Fibroblast of lung (primary cell): ENCODE measurements at regions not wholly inside any gene's neighbourhood (a gene's known extent, or its start where the extent isn't known, plus 50 kb on each side); places are given as distances from the start of the nearest gene placed in this dataset.

Experiments used
- DNase-seq, 2 donors: peaks; one replicate each; pipeline versions ENCODE4 v3.0.0 to v3.0.0-alpha.2; 2010; ENCODE audit warnings: low read depth in 2 of 2
- H2AFZ ChIP-seq: 2 replicates; pipeline ENCODE4 v1.5.1; 2012; ENCODE audit warnings: low read length, control low read depth, inconsistent platforms
- H3K27ac ChIP-seq: 2 replicates; pipeline ENCODE4 v1.5.1; 2011; ENCODE audit warnings: low read length, control low read depth; ENCODE audit not compliant: insufficient read depth
- H3K27me3 ChIP-seq: 2 replicates; pipeline ENCODE4 v1.5.1; 2011; ENCODE audit warnings: mild to moderate bottlenecking, low read length; ENCODE audit not compliant: control insufficient read depth, insufficient read depth
- H3K36me3 ChIP-seq: 2 replicates; pipeline ENCODE4 v1.5.1; 2011; ENCODE audit warnings: low read length; ENCODE audit not compliant: control insufficient read depth, insufficient read depth
- H3K4me1 ChIP-seq: 2 replicates; pipeline ENCODE4 v1.5.1; 2011; ENCODE audit warnings: low read length; ENCODE audit not compliant: control insufficient read depth, insufficient read depth; ENCODE audit errors: extremely low read depth
- H3K4me2 ChIP-seq: 2 replicates; pipeline ENCODE4 v1.5.1; 2011; ENCODE audit warnings: low read length, control low read depth; ENCODE audit not compliant: insufficient read depth; ENCODE audit errors: extremely low read depth
- H3K4me3 ChIP-seq, 4 experiments: fragments of 200-600 bp in 1 of 4; sonication (generic) in 1 of 4; replicated peaks in 1 of 4; 2 replicates each; pipeline ENCODE4 v1.5.1; 2011 to 2016; ENCODE audit warnings: low read length in 4 of 4, low read depth in 3 of 4, mild to moderate bottlenecking in 3 of 4, control low read depth in 2 of 4, inconsistent platforms in 1 of 4, mixed read lengths in 1 of 4; ENCODE audit not compliant: insufficient read depth in 1 of 4; ENCODE audit errors: control extremely low read depth in 1 of 4
- H3K79me2 ChIP-seq: 2 replicates; pipeline ENCODE4 v1.5.1; 2012; ENCODE audit warnings: mild to moderate bottlenecking, low read length, inconsistent platforms; ENCODE audit not compliant: control insufficient read depth, insufficient read depth
- H3K9ac ChIP-seq: 2 replicates; pipeline ENCODE4 v1.5.1; 2011; ENCODE audit warnings: mild to moderate bottlenecking, low read length, control low read depth; ENCODE audit not compliant: insufficient read depth
- H3K9me3 ChIP-seq: 2 replicates; pipeline ENCODE4 v1.5.1; 2012; ENCODE audit warnings: low read depth, low read length; ENCODE audit not compliant: control insufficient read depth, insufficient read depth
- H4K20me1 ChIP-seq: 2 replicates; pipeline ENCODE4 v1.5.1; 2011; ENCODE audit warnings: low read length; ENCODE audit not compliant: control insufficient read depth, insufficient read depth; ENCODE audit errors: extremely low read depth
- CTCF ChIP-seq, 2 donors: IDR thresholded peaks in 1 of 2; conservative IDR thresholded peaks in 1 of 2; 1 replicate in 1 of 2; 2 replicates in 1 of 2; pipeline ENCODE4 v1.5.1; 2011 to 2012; ENCODE audit warnings: low read length in 2 of 2, control low read depth in 1 of 2, inconsistent platforms in 1 of 2, low read depth in 1 of 2, mild to moderate bottlenecking in 1 of 2
- EZH2 ChIP-seq: IDR thresholded peaks from 2 replicates; pipeline ENCODE4 v1.5.1; 2012; ENCODE audit warnings: low read length, control low read depth, mild to moderate bottlenecking; ENCODE audit errors: missing control alignments

- TF ChIP-seq CTCF (conservative IDR thresholded peaks at IDR 0.05 in 1 of 2, IDR thresholded peaks at IDR 0.05 in 1 of 2; ENCODE audit: low read depth in 1 of 2, low read length in 2 of 2) (no peak), EZH2 (no peak)
- no peak overlapping the region for H3K4me2 ChIP-seq
These were observed 1372.2 kb upstream of the TMEFF2 start for GRCh38 chr2:193566886-193567285.

GRCh38 chr2:193566276-193566675 lies 1371.5 kb upstream of the TMEFF2 start:
- no peaks in the 10 kb centered on the region for H3K27me3 ChIP-seq
- no peaks in the 10 kb centered on the region for H3K9me3 ChIP-seq
- no peak overlapping the region for H3K4me3 ChIP-seq
- peak in 1 of 2 donors; percentile 48 for DNase-seq
- H3K4me2 ChIP-seq = no peak overlapping the region
- no peak overlapping the region for H3K9ac ChIP-seq
- TF ChIP-seq EZH2 = no peak
- no peak for TF ChIP-seq CTCF (conservative IDR thresholded peaks at IDR 0.05 in 1 of 2, IDR thresholded peaks at IDR 0.05 in 1 of 2; ENCODE audit: low read depth in 1 of 2, low read length in 2 of 2)
- no peak overlapping the region for H2AFZ ChIP-seq
- H3K27ac ChIP-seq = no peak overlapping the region
- no peaks in the 10 kb centered on the region for H4K20me1 ChIP-seq
- H3K4me1 ChIP-seq = no peaks in the 10 kb centered on the region
- H3K79me2 ChIP-seq = no peaks in the 10 kb centered on the region
- no peaks in the 10 kb centered on the region for H3K36me3 ChIP-seq

More at GRCh38 chr2:193566886-193567285, 1372.2 kb upstream of the TMEFF2 start:
- Histone ChIP-seq H3K9ac (no peak overlapping the region), H3K27ac (no peak overlapping the region), H3K27me3 (no peaks in the 10 kb centered on the region), H3K9me3 (no peaks in the 10 kb centered on the region), H3K36me3 (no peaks in the 10 kb centered on the region), H3K4me3 (no peak overlapping the region), H3K4me1 (no peaks in the 10 kb centered on the region), H3K79me2 (no peaks in the 10 kb centered on the region), H2AFZ (no peak overlapping the region), H4K20me1 (no peaks in the 10 kb centered on the region)
- no peak for DNase-seq

- Histone ChIP-seq H3K4me2 (no peak overlapping the region), H3K4me1 (no peaks in the 10 kb centered on the region), H3K79me2 (no peaks in the 10 kb centered on the region), H2AFZ (no peak overlapping the region), H3K9ac (no peak overlapping the region), H3K4me3 (no peak overlapping the region), H3K36me3 (no peaks in the 10 kb centered on the region), H3K27ac (no peak overlapping the region), H3K9me3 (no peaks in the 10 kb centered on the region), H4K20me1 (no peaks in the 10 kb centered on the region), H3K27me3 (no peaks in the 10 kb centered on the region)
- DNase-seq = no peak
- TF ChIP-seq EZH2 (no peak), CTCF (conservative IDR thresholded peaks at IDR 0.05 in 1 of 2, IDR thresholded peaks at IDR 0.05 in 1 of 2; ENCODE audit: low read depth in 1 of 2, low read length in 2 of 2) (no peak)
These were observed 1367.3 kb upstream of the TMEFF2 start for GRCh38 chr2:193562031-193562430.
